PC-3 (cell line): ENCODE measurements at regions not wholly inside any gene's neighbourhood (a gene's known extent, or its start where the extent isn't known, plus 50 kb on each side); places are given as distances from the start of the nearest gene placed in this dataset.

Experiments
- ATAC-seq: fragments of 200-7000 bp; cut with Tn5 transposase; 2 replicates; pipeline ENCODE4 v1.9.1; 2020; ENCODE audit warnings: mild to moderate bottlenecking, moderate library complexity
- BruUV-seq: library from RNA; stranded (reverse); fragments of 400-500 nt; replicated peaks from 2 replicates; lab custom pipeline; 2021; lab: Mats Ljungman, UMichigan
- CTCF ChIA-PET: fragments of 300-600 bp; sonication (Branson Sonifier 250); formaldehyde crosslinking; loops from one replicate; lab custom pipeline; 2022; ENCODE audit warnings: antibody characterized with exemption; lab: Charles Lee
- POLR2A ChIA-PET: fragments of 300-600 bp; sonication (Branson Sonifier 250); formaldehyde crosslinking; loops from one replicate; lab custom pipeline; 2022; ENCODE audit warnings: antibody characterized with exemption; ENCODE audit not compliant: unreplicated experiment; lab: Charles Lee
- DNase-seq: peaks from one replicate; pipeline ENCODE4 v3.0.0-alpha.2; 2015
- H2AFZ ChIP-seq: fragments of 300-600 bp; sonication (generic); 2 replicates; pipeline ENCODE4 v1.6.0; 2016; ENCODE audit warnings: antibody characterized with exemption, low read length
- H3F3A ChIP-seq: fragments of 300-600 bp; sonication (generic); one replicate; pipeline ENCODE4 v1.6.0; 2017; ENCODE audit warnings: antibody characterized with exemption, low read length, control low read depth, mild to moderate bottlenecking; ENCODE audit not compliant: unreplicated experiment
- H3K27ac ChIP-seq: fragments of 300-600 bp; sonication (generic); 2 replicates; pipeline ENCODE4 v1.5.1; 2016; ENCODE audit warnings: mild to moderate bottlenecking, low read length
- H3K27me3 ChIP-seq: fragments of 300-600 bp; sonication (generic); 2 replicates; pipeline ENCODE4 v1.6.1; 2016; ENCODE audit warnings: low read length, mixed read lengths
- H3K36me3 ChIP-seq: fragments of 300-600 bp; sonication (generic); 2 replicates; pipeline ENCODE4 v1.6.1; 2016; ENCODE audit warnings: low read depth, mixed run types, low read length, mixed read lengths
- H3K4me1 ChIP-seq: fragments of 300-600 bp; sonication (generic); 2 replicates; pipeline ENCODE4 v1.5.1; 2016; ENCODE audit warnings: low read length; ENCODE audit not compliant: insufficient read depth
- H3K4me2 ChIP-seq: fragments of 300-600 bp; sonication (generic); 2 replicates; pipeline ENCODE4 v1.6.0; 2016; ENCODE audit warnings: low read length
- H3K4me3 ChIP-seq: fragments of 300-600 bp; sonication (generic); 2 replicates; pipeline ENCODE4 v1.5.1; 2016; ENCODE audit warnings: mild to moderate bottlenecking, low read length, mixed read lengths
- H3K79me2 ChIP-seq: fragments of 300-600 bp; sonication (generic); 2 replicates; pipeline ENCODE4 v1.6.1; 2017; ENCODE audit warnings: low read length, mixed read lengths
- H3K9ac ChIP-seq: fragments of 300-600 bp; sonication (generic); 2 replicates; pipeline ENCODE4 v1.6.0; 2016; ENCODE audit warnings: mild to moderate bottlenecking, low read length
- H3K9me2 ChIP-seq: fragments of 300-600 bp; sonication (generic); replicated peaks from 2 replicates; pipeline ENCODE4 v1.6.1; 2016; ENCODE audit warnings: mixed run types, low read length, mixed read lengths
- H3K9me3 ChIP-seq: fragments of 300-600 bp; sonication (generic); 2 replicates; pipeline ENCODE4 v1.6.1; 2016; ENCODE audit warnings: low read length, mixed read lengths
- H4K20me1 ChIP-seq: fragments of 300-600 bp; sonication (generic); 2 replicates; pipeline ENCODE4 v1.6.1; 2016; ENCODE audit warnings: low read length, mixed read lengths
- CTCF ChIP-seq: fragments of 300-600 bp; sonication (generic); conservative IDR thresholded peaks from 2 replicates; pipeline ENCODE4 v1.5.1; 2017; ENCODE audit warnings: antibody characterized with exemption, low read depth, mild to moderate bottlenecking, low read length
- EZH2 ChIP-seq: fragments of 300-600 bp; sonication (generic); IDR thresholded peaks from one replicate; pipeline ENCODE4 v1.6.1; 2017; ENCODE audit warnings: antibody characterized with exemption, mild to moderate bottlenecking, low read length; ENCODE audit not compliant: unreplicated experiment
- EZH2phosphoT487 ChIP-seq: fragments of 300-600 bp; sonication (generic); IDR thresholded peaks from 2 replicates; pipeline ENCODE4 v1.6.1; 2018; ENCODE audit warnings: mild to moderate bottlenecking, antibody characterized with exemption, low read length, borderline replicate concordance
- intact Hi-C: fragments of 100-400 bp; cut with micrococcal nuclease; formaldehyde crosslinking; loops from 2 replicates; pipeline ENCODE4 v1.9.0; 2023

- Histone ChIP-seq H3K27ac (no peak overlapping the region), H3K36me3 (no peaks in the 10 kb centered on the region), H2AFZ (no peak overlapping the region), H4K20me1 (no peaks in the 10 kb centered on the region), H3K4me3 (no peak overlapping the region), H3K4me2 (no peak overlapping the region), H3K9ac (no peak overlapping the region), H3K27me3 (no peaks in the 10 kb centered on the region), H3K79me2 (no peaks in the 10 kb centered on the region), H3F3A (no peaks in the 10 kb centered on the region), H3K4me1 (no peaks in the 10 kb centered on the region), H3K9me2 (no peaks in the 10 kb centered on the region), H3K9me3 (no peaks in the 10 kb centered on the region)
- no peak for TF ChIP-seq EZH2phosphoT487
- no peak for TF ChIP-seq CTCF
- no peak for TF ChIP-seq EZH2
- DNase-seq (no peak), ATAC-seq (no peak)
- no TSS peak for BruUV-seq
- POLR2A ChIA-PET = no interaction called here
- CTCF ChIA-PET = no interaction called here
- intact Hi-C loops = no loop called here
Measured at GRCh38 chr3:127041933-127042332, 59.0 kb downstream of the PLXNA1 start.

- H3K36me3 ChIP-seq = no peaks in the 10 kb centered on the region
- no peaks in the 10 kb centered on the region for H4K20me1 ChIP-seq
- no peaks in the 10 kb centered on the region for H3F3A ChIP-seq
- no peaks in the 10 kb centered on the region for H3K27me3 ChIP-seq
- H3K4me3 ChIP-seq = no peak overlapping the region
- H3K4me2 ChIP-seq = no peak overlapping the region
- CTCF ChIA-PET = no interaction called here
- no peaks in the 10 kb centered on the region for H3K9me3 ChIP-seq
- no peak for DNase-seq
- H2AFZ ChIP-seq = no peak overlapping the region
- no peak overlapping the region for H3K27ac ChIP-seq
- H3K9me2 ChIP-seq = no peaks in the 10 kb centered on the region
- no peak overlapping the region for H3K9ac ChIP-seq
- no peak for TF ChIP-seq EZH2phosphoT487
- no peak for ATAC-seq
- H3K4me1 ChIP-seq = no peaks in the 10 kb centered on the region
- POLR2A ChIA-PET = no interaction called here
- BruUV-seq = no TSS peak
- H3K79me2 ChIP-seq = no peaks in the 10 kb centered on the region
- intact Hi-C loops = no loop called here
Measured at GRCh38 chr3:127042634-127043033, 59.7 kb downstream of the PLXNA1 start.

GRCh38 chr3:127043041-127043641, 60.2 kb downstream of the PLXNA1 start:
- H3K9me3 ChIP-seq = no peaks in the 10 kb centered on the region
- no peak overlapping the region for H3K27ac ChIP-seq
- no peaks in the 10 kb centered on the region for H4K20me1 ChIP-seq
- H3F3A ChIP-seq = no peaks in the 10 kb centered on the region
- H3K79me2 ChIP-seq = no peaks in the 10 kb centered on the region
- peak; percentile 27 for DNase-seq
- H3K27me3 ChIP-seq = no peaks in the 10 kb centered on the region
- no peaks in the 10 kb centered on the region for H3K36me3 ChIP-seq
- TF ChIP-seq EZH2phosphoT487 (no peak), CTCF (no peak), EZH2 (no peak)
- intact Hi-C loops = no loop called here
- H3K4me2 ChIP-seq = no peak overlapping the region
- no TSS peak for BruUV-seq
- ChIA-PET POLR2A (no interaction called here), CTCF (no interaction called here)
- no peak overlapping the region for H3K9ac ChIP-seq
- H3K4me3 ChIP-seq = no peak overlapping the region
- no peaks in the 10 kb centered on the region for H3K4me1 ChIP-seq
- H3K9me2 ChIP-seq = no peaks in the 10 kb centered on the region
- H2AFZ ChIP-seq = no peak overlapping the region
- ATAC-seq = no peak
